ENCODE measurements at regions not wholly inside any gene's neighbourhood (a gene's known extent, or its start where the extent isn't known, plus 50 kb on each side); places are given as distances from the start of the nearest gene placed in this dataset.

DNA sequence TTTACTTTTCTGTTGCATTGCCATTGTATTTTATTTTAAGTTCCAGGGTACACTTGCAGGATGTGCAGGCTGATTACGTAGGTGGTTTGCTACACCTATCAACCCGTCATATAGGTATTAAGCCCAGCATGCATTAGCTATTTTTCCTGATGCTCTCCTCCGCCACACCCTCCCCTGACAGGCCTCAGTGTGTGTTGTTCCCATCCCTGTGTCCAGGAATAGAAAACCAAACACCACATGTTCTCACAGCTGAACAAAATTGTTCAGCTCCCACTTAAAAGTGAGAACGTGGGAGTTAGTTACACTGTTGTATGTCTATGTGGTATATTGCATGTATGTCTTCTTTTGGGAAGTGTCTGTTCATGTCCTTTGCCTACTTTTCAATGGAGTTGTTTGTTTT is 1631.7 kb downstream of the DPP10 start (continued):
- TF ChIP-seq USF1 (CRISPR knock-in tag; IDR thresholded peaks at IDR 0.05) (no peak), FOXP4 (CRISPR knock-in tag; IDR thresholded peaks at IDR 0.05) (no peak), FOXK1 (CRISPR knock-in tag; IDR thresholded peaks at IDR 0.05) (no peak), ZNF138 (CRISPR knock-in tag; conservative IDR thresholded peaks at IDR 0.05) (no peak), TCF7 (CRISPR knock-in tag; IDR thresholded peaks at IDR 0.05; ENCODE audit: low read depth) (no peak), JUN (CRISPR knock-in tag; IDR thresholded peaks at IDR 0.05) (no peak), RORB (CRISPR knock-in tag; IDR thresholded peaks at IDR 0.05) (no peak), GRHL2 (CRISPR knock-in tag; IDR thresholded peaks at IDR 0.05; ENCODE audit: insufficient replicate concordance, severe bottlenecking) (no peak), TP53 (CRISPR knock-in tag; IDR thresholded peaks at IDR 0.05) (no peak), NR1H2 (CRISPR knock-in tag; IDR thresholded peaks at IDR 0.05) (no peak)
- TF ChIP-seq, protein P1, sequence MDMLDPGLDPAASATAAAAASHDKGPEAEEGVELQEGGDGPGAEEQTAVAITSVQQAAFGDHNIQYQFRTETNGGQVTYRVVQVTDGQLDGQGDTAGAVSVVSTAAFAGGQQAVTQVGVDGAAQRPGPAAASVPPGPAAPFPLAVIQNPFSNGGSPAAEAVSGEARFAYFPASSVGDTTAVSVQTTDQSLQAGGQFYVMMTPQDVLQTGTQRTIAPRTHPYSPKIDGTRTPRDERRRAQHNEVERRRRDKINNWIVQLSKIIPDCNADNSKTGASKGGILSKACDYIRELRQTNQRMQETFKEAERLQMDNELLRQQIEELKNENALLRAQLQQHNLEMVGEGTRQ (CRISPR knock-in tag; IDR thresholded peaks at IDR 0.05): no peak
- TF ChIP-seq, protein P2, sequence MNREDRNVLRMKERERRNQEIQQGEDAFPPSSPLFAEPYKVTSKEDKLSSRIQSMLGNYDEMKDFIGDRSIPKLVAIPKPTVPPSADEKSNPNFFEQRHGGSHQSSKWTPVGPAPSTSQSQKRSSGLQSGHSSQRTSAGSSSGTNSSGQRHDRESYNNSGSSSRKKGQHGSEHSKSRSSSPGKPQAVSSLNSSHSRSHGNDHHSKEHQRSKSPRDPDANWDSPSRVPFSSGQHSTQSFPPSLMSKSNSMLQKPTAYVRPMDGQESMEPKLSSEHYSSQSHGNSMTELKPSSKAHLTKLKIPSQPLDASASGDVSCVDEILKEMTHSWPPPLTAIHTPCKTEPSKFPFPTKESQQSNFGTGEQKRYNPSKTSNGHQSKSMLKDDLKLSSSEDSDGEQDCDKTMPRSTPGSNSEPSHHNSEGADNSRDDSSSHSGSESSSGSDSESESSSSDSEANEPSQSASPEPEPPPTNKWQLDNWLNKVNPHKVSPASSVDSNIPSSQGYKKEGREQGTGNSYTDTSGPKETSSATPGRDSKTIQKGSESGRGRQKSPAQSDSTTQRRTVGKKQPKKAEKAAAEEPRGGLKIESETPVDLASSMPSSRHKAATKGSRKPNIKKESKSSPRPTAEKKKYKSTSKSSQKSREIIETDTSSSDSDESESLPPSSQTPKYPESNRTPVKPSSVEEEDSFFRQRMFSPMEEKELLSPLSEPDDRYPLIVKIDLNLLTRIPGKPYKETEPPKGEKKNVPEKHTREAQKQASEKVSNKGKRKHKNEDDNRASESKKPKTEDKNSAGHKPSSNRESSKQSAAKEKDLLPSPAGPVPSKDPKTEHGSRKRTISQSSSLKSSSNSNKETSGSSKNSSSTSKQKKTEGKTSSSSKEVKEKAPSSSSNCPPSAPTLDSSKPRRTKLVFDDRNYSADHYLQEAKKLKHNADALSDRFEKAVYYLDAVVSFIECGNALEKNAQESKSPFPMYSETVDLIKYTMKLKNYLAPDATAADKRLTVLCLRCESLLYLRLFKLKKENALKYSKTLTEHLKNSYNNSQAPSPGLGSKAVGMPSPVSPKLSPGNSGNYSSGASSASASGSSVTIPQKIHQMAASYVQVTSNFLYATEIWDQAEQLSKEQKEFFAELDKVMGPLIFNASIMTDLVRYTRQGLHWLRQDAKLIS (CRISPR knock-in tag; IDR thresholded peaks at IDR 0.05; ENCODE audit: borderline replicate concordance): no peak
- TF ChIP-seq, protein P3, sequence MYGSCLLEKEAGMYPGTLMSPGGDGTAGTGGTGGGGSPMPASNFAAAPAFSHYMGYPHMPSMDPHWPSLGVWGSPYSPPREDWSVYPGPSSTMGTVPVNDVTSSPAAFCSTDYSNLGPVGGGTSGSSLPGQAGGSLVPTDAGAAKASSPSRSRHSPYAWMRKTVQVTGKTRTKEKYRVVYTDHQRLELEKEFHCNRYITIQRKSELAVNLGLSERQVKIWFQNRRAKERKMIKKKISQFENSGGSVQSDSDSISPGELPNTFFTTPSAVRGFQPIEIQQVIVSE (CRISPR knock-in tag; IDR thresholded peaks at IDR 0.05; ENCODE audit: borderline replicate concordance): no peak

GRCh38 chr2:116088236-116088635 is 1645.8 kb downstream of the DPP10 start:
- ATAC-seq (no peak), DNase-seq (ENCODE audit: low spot score) (no peak)
- Mint-ChIP-seq H3K9me3 (peaks cover 52% of the 10 kb centered on the region), H3K27me3 (ENCODE audit: low read depth) (no peaks in the 10 kb centered on the region; the same call in 1 of the 2 replicates), H3K4me3 (no peak overlapping the region), H3K27ac (no peak overlapping the region), H3K36me3 (peaks cover 19% of the 10 kb centered on the region), H3K4me1 (0 out of 2 replicates have a peak, but pooled peaks cover 8% of the 10 kb centered on the region)
- ChIA-PET POLR2A (no interaction called here), CTCF (no interaction called here)
- no peak for TF ChIP-seq ZNF121 (CRISPR knock-in tag; IDR thresholded peaks at IDR 0.05)
- TF ChIP-seq OVOL2 (CRISPR knock-in tag; IDR thresholded peaks at IDR 0.05; ENCODE audit: borderline replicate concordance): no peak
- TF ChIP-seq KAT7 (CRISPR knock-in tag; IDR thresholded peaks at IDR 0.05; ENCODE audit: borderline replicate concordance): no peak
- no peak for TF ChIP-seq PRDM15 (CRISPR knock-in tag; IDR thresholded peaks at IDR 0.05)
- TF ChIP-seq ZNF416 (CRISPR knock-in tag; IDR thresholded peaks at IDR 0.05): no peak
- TF ChIP-seq, protein P4, sequence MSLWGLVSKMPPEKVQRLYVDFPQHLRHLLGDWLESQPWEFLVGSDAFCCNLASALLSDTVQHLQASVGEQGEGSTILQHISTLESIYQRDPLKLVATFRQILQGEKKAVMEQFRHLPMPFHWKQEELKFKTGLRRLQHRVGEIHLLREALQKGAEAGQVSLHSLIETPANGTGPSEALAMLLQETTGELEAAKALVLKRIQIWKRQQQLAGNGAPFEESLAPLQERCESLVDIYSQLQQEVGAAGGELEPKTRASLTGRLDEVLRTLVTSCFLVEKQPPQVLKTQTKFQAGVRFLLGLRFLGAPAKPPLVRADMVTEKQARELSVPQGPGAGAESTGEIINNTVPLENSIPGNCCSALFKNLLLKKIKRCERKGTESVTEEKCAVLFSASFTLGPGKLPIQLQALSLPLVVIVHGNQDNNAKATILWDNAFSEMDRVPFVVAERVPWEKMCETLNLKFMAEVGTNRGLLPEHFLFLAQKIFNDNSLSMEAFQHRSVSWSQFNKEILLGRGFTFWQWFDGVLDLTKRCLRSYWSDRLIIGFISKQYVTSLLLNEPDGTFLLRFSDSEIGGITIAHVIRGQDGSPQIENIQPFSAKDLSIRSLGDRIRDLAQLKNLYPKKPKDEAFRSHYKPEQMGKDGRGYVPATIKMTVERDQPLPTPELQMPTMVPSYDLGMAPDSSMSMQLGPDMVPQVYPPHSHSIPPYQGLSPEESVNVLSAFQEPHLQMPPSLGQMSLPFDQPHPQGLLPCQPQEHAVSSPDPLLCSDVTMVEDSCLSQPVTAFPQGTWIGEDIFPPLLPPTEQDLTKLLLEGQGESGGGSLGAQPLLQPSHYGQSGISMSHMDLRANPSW (CRISPR knock-in tag; conservative IDR thresholded peaks at IDR 0.05; ENCODE audit: low read depth): no peak
- no peak for TF ChIP-seq ERG (CRISPR knock-in tag; IDR thresholded peaks at IDR 0.05)
